Thyroid gland (tissue), 4 donors: ENCODE measurements at regions not wholly inside any gene's neighbourhood (a gene's known extent, or its start where the extent isn't known, plus 50 kb on each side); places are given as distances from the start of the nearest gene placed in this dataset.

Experiments
- POLR2A ChIP-seq, 2 donors: fragments of 450-650 bp; IDR thresholded peaks; one replicate each; pipeline ENCODE4 v1.6.1; 2017; ENCODE audit warnings: antibody characterized with exemption in 2 of 2, mild to moderate bottlenecking in 2 of 2, moderate library complexity in 1 of 2
- TF ChIP-seq, protein P1 (sequence below), 6 experiments: fragments of 200-600 bp in 3 of 6; fragments of 450-650 bp in 3 of 6; sonication (generic) in 3 of 6; IDR thresholded peaks; one replicate each; pipeline ENCODE4 v1.5.1; 2016 to 2019; ENCODE audit warnings: antibody characterized with exemption in 6 of 6, mild to moderate bottlenecking in 2 of 6, inconsistent platforms in 1 of 6, moderate library complexity in 1 of 6

DNA sequence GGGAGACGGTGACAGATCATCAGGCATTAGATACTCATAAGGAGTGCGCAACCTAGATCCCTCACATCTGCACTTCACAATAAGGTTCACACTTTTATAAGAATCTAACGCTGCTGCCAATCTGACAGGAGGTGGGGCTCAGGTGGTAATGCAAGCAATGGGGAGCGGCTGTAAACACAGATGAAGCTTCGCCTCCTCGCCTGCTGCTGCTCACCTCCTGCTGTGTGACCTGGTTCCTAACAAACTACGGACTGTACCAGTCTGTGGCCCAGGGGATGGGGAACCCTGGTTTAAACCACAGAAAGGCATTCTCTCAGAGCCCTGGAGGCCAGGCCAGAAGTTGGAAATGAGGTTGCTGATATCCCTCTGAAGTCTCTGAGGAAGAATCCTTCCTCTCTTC is 323.6 kb downstream of the DRD1 start:
- TF ChIP-seq, protein P1, sequence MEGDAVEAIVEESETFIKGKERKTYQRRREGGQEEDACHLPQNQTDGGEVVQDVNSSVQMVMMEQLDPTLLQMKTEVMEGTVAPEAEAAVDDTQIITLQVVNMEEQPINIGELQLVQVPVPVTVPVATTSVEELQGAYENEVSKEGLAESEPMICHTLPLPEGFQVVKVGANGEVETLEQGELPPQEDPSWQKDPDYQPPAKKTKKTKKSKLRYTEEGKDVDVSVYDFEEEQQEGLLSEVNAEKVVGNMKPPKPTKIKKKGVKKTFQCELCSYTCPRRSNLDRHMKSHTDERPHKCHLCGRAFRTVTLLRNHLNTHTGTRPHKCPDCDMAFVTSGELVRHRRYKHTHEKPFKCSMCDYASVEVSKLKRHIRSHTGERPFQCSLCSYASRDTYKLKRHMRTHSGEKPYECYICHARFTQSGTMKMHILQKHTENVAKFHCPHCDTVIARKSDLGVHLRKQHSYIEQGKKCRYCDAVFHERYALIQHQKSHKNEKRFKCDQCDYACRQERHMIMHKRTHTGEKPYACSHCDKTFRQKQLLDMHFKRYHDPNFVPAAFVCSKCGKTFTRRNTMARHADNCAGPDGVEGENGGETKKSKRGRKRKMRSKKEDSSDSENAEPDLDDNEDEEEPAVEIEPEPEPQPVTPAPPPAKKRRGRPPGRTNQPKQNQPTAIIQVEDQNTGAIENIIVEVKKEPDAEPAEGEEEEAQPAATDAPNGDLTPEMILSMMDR (IDR thresholded peaks at IDR 0.05): no peak
- no peak for TF ChIP-seq POLR2A (IDR thresholded peaks at IDR 0.05)
